NCI-H1417 treated with DMSO at 0.1 percent for 48 hours (cell line): ENCODE measurements at regions not wholly inside any gene's neighbourhood (a gene's known extent, or its start where the extent isn't known, plus 50 kb on each side); places are given as distances from the start of the nearest gene placed in this dataset.
"Not testable (repeated sequence)": the region's sequence is repeated elsewhere in the genome, so short reads cannot be mapped to it uniquely, and the experiment has no call there.

Experiments
- DNase-seq: peaks from one replicate; lab custom pipeline; 2025; lab: John Stamatoyannopoulos, UW

DNA sequence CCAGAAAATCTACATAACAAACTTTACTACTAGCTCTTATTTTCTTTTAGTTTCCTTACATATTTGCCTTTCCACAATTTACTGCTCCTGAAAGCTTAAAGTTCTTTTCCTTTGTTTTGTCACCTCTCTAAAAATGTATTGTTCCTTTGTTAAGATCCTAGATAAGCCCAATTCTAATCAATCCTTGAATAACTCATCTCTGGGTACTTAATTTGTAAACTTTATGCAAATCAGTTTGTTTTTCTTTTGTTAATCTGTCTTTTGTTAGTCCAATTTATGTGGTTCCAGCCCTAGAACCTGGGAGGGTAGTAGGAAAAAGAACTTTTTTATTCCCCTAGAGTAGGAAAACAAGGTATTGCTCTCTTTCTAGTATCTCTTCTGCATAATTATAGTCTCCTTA, 444.7 kb downstream of the PCDH10 start:
- no peak for DNase-seq

GRCh38 chr4:133592591-133592990, 443.5 kb downstream of the PCDH10 start:
- DNase-seq = no peak

GRCh38 chr4:133592106-133592505, 443.0 kb downstream of the PCDH10 start:
- DNase-seq = no peak

GRCh38 chr4:133588306-133588705, 439.2 kb downstream of the PCDH10 start:
- no peak for DNase-seq

DNA sequence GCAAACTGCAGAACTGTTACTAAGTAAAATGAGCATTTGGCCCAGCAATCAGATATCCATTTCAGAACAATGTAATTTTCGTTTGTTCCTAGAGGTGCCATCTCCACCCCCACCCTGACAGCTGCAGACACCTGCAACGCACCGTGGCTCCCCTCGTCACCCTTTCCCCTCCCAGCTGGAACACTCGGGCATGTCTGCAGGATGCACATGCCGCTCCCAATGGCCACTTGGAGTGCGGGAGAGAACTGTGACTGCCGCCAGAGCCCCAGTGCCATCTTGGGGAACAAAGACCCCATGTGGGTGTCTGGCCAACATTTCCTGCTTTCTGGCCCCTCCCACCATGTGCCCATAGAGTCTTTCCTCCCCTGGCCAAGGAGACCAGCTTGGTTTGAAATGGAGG, 436.2 kb downstream of the PCDH10 start:
- DNase-seq = no peak

DNA sequence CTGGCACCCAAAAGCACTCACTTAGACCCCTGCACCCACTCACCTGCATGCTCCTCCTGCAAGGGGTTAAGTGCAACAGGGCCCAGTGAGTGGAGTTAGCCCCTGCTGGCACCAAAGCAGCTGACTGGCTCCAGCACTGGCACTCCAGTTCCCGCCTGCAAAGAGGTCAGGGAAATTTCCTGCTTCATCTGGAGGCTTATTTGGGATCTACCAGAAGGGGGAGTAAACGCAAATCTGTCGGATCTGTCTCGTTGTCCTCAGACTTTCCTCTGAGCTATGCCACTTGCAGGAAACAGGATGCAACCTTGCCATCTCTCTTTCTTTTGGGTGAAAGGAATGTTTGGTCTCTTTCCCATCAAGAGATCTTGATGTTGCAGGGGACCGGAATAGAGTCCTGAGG, 435.6 kb downstream of the PCDH10 start:
- no peak for DNase-seq

DNA sequence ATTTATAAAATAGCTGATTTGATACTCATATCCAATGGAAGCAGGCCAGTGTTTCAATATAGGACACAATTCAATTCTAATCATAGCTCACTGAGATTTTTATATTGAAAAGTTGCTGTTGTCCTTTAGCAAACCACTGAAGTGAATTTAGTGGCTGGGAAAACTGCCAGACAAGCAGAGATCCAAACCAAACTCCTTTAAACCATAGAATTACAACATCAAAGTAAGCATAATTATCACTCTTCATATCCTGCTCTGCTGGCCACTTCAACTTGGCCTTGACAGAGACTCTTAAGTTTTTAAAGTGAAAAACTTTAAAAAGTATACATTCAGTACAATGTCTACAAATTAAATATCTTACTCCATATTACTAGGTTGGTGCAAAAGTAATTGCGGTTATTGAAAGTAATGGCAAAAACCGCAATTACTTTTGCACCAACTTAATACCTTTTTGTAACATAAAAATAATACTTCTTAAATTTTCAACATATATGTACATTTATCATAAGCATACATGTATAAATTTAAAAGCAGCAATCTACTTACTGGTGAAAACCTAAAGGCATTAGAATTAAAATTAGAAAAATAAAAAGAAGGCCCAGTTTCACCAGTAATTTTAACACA, 433.0 kb downstream of the PCDH10 start:
- DNase-seq = no peak

DNA sequence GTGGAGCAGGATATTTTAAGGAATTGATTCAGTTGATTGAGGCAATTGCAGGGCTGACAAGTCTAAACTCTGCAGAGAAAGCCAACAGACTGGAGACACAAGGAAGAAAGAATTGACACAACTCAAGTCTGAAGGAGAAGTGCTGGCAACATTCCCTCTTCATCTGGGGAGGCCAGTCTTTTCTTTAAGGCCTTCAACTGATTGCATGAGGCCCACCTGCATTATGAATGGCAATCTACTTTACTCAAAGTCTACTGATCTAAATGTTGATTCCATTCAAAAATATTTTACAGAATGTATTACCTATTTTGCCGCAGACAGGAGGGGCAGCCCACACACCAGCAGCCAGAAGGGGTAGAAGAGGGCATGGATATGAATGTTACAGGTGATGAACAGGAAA, 425.2 kb downstream of the PCDH10 start:
- DNase-seq = no peak

DNA sequence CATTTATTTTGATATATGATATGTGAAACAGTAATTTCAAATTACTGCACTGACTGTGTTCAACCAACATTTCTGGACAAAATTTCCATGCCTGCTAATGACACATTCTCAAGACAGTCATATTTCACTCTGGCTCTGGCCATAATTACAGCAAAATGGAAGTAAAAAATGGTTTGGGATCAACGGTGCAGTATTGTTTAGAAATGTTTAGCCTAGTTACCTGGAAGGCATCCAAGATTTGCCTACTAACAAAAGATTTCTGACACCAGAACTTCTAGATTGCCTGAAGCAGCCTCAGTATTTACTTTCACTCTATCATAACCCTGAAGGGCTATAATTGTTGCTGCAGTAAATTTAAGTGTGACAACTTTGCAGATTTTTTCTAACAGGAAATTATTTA, 416.3 kb downstream of the PCDH10 start:
- DNase-seq = peak; percentile 95

DNA sequence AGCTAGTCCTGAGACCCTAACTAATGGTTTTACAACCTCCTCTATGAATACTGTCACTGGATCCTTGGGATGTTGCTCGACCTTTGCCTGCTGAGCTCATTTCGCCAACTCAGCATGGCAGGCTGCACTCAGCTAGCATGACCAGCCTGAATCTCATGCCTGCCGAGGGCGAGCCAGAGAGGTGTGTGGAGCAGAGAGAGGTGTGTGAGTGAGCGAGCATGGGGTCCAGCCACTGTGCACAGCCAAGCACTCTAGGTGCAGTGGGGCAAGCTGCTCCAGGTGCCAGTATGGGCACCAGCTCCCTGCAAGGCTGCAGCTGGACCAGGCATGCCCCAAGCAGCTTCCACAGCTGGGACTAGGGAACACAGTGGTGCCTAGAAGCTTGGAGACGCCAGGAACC, 410.9 kb downstream of the PCDH10 start:
- no peak for DNase-seq

GRCh38 chr4:133555671-133556070, 406.6 kb downstream of the PCDH10 start:
- no peak for DNase-seq

DNA sequence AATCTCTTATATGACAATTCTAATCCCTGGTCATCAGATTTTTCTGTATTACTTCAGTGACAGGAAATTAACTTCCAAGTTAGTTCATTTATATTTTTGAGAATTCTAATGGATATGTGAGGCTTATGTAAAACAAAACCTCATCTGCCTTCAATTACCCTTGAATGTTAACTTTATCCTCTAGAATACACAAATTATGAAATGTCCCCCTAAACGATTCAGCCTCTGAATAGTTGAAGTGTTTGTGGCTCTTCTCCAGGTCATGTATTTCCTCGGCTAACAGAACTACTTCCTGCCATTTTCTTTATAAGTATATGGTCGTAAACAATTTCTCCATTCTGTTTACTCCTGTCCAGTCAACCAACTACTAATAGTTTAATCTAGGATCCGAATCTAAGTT, 401.3 kb downstream of the PCDH10 start:
- DNase-seq = no peak

DNA sequence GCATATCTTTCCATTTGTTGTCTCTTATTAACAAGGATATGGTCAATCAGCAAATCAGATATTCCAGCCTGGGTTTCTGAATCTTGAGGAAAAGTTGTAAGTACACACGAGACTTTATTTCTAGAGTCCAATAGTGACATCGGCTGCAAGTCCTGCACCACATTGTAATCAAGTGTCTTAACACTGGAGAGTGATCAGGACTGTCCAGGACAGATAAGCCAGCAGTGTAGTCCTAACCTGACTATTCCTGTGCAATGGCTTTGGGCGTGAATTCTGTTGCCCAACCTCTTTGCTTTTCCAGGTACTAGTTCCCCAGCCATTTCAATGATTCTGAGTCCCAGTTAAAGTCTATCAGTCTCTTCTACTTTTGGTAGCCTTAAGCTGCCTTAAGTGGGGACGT, 395.0 kb downstream of the PCDH10 start:
- DNase-seq = no peak

GRCh38 chr4:133537780-133538281, 388.7 kb downstream of the PCDH10 start:
- no peak for DNase-seq

GRCh38 chr4:133534224-133534623, 385.1 kb downstream of the PCDH10 start:
- DNase-seq = not testable (repeated sequence)

- DNase-seq = no peak
Observed at GRCh38 chr4:133524369-133524768, 375.3 kb downstream of the PCDH10 start.

DNA sequence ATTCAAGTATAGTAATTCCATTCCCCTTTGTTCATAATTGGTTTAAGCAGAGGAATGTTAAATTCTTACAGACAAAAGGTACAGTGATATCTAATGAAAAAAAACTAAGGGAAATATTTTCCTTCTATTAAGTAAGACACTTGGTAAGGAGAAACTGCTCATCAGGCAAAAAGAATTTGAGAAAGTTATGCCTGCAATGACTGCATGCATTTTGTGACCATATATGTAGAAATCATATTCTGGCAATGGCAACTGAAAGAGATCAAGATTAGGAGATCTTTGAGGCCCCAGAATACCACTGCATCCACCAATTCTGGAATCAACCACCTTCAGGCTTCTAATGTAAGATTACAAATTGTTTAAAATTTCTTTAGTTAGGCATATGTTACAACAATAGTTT, 364.8 kb downstream of the PCDH10 start:
- DNase-seq = no peak

DNA sequence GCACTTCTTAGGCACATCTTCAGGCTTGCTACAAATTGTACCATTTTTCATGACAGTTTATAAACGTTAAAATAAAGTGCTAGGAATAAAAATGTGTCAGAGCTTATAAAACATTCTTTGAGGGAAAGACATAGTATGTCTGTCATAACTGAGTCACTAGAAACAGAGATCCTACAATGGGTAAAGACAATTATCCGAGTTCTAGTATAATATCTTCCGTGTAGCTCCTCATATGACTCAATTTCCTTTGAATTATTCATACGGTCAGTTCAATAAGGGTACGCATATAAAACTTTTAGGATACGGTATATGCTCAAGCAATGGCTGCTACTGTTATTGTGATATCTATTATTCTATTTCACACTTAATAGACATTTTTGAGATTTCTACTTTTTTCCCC, 349.1 kb downstream of the PCDH10 start:
- no peak for DNase-seq

- no peak for DNase-seq
Observed at GRCh38 chr4:133493776-133494175, 344.7 kb downstream of the PCDH10 start.

DNA sequence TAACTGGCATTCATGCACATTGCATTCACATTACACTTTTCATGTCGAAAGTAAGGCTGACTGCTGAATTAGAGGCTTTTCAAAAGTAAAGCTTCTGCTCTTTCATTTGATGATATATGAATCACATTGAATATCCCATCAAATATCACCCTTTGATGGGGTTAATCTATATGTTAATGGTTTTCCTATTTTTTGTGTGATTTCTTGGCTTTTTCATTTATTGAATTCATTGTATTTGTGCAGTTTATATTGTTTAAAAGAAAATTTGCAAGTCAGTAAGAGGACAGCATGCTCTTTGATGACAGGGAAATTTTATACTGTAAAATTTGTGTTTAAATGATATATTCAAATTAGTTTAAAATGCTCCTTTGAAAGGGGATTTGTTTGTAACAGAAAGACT, 344.1 kb downstream of the PCDH10 start:
- no peak for DNase-seq

DNA sequence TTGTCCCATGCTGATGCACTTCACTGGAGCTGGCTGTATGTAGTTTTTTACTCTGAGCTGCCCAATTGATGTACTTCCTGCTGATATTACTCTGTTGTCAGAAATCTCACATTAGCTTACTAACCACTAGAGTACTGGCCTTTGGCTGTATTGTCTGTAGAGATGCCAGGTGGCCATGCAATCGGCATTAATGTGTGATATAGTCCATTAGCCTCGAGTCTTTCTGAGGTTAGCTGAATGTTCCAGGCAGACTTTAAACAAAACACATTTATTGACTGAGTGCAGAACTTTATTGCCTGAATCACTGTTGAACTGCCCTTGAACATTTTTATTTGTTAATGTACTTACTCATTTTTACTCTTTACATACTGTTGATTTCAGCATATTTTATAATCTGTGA, 335.2 kb downstream of the PCDH10 start:
- DNase-seq = no peak

DNA sequence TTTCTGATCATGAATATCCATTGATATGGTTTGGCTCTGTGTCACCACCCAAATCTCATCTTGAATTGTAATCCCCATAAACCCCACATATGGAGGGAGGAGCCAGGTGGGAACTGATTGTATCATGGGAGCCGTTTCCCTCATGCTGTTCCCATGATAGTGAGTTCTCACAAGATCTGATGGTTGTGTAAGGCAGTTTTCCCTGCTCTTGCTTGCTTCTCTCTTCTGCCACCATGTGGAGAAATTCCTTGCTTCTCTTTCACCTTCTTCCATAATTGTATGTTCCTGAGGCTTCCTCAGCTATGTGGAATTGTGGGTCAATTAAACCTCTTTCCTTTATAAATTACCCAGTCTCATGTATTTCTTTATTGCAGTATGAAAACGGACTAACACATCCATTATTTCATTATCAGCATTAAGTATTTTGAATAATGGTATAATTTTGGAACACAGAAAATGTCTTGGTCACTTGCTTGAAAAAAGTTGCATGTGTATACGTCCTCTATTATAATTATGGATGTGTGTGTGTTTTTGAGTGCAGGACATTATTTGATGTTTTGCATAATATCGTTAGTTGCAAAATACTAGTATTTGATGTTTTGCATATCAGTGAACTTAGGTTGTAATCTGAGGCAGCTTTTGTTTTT, 334.6 kb downstream of the PCDH10 start:
- no peak for DNase-seq

DNA sequence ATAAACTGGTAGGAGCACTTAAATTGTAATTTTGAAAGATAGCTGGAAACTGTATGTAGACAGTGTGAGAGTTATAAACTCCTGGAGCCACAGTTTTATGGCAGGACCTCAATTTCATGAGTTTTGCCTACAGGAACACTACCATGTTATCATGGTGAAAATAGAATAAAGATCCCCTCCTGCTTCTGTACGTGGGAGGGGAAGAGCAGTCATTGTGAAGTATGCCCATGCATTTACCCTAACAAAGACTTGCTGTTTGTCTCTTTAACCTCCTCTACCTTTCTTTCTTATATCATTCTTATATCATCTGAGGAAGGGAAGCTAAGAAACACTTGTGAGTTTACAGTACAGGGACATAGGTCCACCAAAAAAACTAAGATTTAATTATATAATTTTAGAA, 327.0 kb downstream of the PCDH10 start:
- no peak for DNase-seq

DNA sequence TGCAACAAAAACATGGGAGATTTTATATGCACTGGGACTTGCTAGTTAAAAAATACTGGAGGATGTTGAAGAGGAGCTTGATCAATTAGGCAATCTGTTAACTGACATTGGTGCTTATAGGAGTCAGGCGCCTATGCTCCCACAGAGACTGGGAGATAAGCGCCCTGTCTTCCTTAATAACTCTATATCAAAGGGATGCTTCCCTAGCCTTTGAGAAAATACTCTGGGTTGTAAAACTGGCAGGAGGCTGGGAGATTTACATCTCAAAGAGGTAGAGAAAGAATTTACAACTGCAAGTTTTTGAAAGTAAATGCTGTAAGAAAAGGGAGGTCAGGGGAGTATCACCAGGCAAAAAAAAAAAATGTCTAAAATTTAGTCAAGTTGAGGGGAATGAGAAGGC, 325.4 kb downstream of the PCDH10 start:
- no peak for DNase-seq
